GM19395 (cell line): ENCODE measurements at regions not wholly inside any gene's neighbourhood (a gene's known extent, or its start where the extent isn't known, plus 50 kb on each side); places are given as distances from the start of the nearest gene placed in this dataset.

Source experiments
- ATAC-seq: cut with Tn5 transposase; IDR thresholded peaks from one replicate; pipeline ENCODE4 v1.9.1; 2021; ENCODE audit warnings: mild to moderate bottlenecking, moderate library complexity; ENCODE audit not compliant: unreplicated experiment

DNA sequence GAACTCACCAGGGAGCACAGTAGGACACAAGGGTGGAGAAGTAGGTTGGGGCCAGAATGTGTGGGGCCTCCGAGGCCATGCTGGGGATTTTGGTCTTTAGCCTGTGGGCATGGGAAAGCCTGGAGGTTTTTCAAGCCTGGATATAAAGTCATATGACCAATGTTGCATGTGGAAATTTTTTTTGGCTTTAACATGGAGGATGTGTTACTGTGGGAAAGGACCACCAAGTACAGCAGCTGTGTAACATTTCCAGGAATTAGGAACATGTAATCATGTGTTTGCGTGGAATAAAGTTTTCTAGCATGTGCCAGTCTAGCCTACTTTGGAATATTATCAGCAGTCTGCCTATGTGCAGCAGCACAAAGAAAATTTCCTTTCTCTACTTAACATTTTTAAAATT lies 78.5 kb downstream of the TNFSF18 start:
- no peak for ATAC-seq

DNA sequence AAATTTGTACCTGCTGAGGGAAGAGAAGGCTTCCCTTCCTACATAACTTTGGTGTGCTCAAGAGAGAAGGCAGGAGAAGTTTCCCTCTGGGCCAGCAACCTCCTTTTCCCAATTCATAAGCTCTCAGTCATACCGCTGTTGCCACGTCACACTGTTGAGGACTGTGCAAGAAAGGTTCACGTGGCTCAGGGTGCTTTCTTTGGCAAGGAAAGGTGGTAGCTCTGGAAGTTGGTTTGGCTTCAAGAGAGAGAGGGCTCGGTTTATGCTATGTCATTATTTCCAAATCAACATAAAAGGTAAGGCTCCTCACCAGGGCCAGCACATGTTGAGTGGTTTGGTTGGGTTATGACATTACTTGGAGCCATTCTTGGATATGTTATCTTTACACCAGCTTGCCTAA lies 77.3 kb downstream of the TNFSF18 start:
- ATAC-seq = no peak

DNA sequence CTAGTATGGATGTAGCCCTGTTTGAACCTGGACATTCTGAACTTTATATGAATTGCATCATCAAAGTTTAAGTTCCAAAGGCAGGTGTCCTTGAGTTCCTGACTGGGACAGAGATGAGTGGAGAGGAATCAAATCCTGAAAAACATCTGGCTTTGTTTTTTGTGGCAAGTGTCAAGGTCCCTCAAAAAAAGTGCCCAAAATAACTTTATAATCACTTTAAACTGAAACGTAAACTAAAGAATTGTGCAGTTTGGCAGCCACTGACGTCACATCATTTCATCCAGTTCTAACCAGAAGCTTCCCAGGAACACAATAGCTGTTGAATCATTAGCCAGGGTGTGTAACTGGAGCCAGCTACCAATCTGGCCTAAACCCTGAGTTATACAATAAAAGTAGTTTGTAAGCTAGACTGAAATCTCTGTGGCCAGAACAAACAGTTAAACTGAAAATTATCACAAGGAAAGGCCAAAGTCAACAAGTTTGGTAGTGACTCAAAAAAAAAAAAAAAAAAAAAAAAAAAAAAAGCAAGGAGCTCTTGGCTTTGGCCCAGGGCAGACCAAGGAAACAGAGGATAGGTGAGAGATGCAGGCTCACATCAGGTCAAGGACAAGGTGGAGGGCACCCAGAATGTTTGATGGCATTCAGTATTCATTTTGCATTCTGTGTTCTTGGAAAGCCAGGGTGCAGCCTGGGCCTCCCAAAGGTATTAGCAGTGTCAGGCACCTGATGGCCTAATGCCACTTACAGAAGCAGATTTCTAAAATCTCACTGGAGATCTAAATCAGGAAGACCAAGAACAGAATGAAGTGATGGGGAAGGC lies 74.3 kb downstream of the TNFSF18 start:
- no peak for ATAC-seq

DNA sequence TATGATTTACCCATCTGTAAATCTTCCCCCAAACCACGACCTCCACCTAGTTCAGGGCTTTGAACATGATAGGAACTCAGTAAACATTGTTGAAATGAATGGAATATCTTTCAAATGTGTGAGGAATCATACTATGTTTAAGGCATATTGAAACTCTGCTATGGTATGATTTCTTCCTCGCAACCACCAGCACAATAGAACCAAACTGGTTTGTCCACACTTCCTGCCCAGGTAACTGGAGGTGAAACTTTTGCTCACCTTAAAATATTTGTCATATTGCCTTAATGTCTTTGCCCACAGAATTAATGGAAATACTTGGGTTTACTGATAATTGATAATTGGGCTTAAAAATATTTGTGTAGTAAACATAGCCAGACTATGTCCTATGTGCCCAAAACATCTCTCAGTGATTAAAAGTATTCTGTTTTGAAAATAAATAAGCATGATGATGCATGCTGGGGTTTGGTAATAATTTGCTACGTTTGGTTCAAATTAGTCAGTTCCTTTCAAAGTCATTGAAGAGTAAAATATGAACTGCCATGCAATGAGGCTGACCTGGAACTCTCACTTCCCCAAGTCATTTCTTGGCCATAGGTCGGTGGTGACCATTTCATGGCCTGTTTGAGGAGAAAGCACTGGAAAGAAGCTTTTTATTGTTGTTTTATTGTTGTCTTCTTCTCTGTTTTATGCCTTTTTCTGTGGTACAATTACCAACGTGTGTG lies 73.3 kb downstream of the TNFSF18 start:
- no peak for ATAC-seq

DNA sequence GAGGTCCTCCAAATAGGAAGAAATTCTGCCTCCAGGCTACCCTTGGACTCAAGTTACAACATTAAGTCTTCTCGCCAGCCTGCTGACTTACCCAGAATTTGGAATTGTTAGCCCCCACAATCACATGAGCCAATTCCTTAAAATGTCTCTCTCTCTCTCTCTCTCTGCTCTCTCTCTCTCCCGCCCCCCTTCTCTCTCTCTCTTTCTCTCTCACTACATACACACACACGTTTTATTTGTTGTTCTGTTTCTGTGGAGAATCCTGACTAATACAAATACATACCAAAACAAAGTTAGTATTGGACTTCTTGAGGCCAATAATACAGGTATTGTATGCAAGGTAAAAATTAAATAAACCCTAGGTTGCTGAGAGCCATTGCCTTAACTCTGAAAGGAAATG lies 72.1 kb downstream of the TNFSF18 start:
- no peak for ATAC-seq

DNA sequence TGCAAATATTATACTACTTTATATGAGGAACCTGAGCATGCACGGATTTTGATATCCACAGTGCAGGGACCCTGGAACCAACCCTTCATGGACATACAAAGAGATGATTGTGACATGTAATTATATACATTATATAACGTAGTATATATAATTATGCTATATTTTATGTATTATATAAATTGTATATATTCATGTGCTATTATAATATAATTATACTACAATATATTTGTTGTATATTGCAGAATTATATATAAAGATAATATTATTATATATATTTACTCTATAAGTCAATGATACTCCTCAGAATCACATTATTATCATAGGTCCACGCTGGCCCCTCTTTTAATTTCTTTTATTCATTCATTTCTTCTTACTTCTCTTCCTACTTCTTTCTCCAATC lies 70.9 kb downstream of the TNFSF18 start:
- no peak for ATAC-seq

DNA sequence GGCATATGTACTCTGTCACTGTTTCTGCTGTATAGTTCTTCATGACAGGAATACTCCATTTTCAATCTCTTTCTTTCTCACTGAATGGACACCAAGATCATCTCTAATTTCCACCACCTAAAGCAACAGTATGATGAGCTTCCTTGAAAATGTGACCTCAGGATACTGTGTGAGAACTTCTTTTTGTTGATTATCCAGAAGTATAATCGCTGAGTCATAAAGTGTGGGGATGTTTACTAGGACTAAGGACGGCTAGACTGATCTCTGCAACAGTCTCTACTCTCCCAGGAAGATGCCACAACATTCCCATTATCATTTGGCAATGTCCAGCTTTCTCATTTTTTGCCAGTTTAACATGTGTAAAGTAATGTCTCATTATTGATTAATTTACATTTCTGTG lies 70.3 kb downstream of the TNFSF18 start:
- no peak for ATAC-seq

DNA sequence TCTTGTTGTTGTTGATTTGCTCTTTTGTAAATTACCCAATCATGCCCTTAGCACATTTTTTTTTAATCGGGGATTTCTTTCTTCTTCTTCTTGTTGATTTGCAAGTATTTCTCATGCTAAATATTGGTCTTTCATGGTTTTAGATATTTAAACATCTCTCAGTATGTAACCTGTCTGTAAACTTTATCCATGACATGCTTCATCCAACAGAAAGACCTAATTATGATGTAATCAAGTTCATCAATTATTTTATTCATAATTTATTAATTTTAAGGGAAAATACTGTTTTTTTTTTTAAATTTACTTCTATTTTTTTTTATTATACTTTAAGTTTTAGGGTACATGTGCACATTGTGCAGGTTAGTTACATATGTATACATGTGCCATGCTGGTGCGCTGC lies 69.8 kb downstream of the TNFSF18 start:
- ATAC-seq = no peak
